ENCODE measurements at regions not wholly inside any gene's neighbourhood (a gene's known extent, or its start where the extent isn't known, plus 50 kb on each side); places are given as distances from the start of the nearest gene placed in this dataset.

DNA sequence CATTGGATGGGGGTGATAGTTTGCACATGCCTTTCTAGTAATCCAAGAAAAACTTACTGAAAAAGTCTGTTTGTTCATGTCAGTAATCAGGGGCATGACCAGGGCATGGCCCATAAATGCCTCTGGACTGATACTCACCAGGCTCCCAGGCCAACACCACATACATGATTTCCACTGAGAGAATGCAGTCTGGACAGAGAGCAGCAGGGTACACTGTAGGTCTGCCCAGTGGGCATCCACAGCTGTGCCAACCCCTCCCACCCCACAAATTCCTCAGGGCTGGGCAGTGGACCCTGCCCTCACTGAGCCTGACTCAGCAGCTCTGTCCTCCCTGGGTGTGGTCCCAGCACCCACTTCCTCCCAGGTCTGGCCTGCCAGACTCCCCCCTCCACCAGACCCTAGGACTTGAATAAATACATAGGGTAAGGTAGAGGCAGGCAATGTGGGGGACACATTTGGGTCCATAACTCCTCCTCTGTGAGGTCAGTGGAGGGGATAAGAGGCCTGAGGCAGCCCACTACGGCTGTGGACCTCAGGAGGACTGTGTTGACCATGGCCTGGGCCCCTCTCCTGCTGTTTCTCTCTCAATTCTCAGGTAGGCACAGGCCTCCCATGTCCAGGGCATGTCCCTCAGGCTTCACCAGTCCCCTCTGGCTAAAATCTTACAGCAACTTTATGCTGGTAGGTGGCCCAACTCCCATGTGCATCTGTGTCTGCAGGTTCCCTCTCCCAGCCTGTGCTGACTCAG, 92.2 kb upstream of the TOP3B start:
- Mint-ChIP-seq H3K36me3 (no peaks in the 10 kb centered on the region), H3K27ac (no peak overlapping the region), H3K9me3 (no peaks in the 10 kb centered on the region), H3K4me3 (no peak overlapping the region), H3K4me1 (no peaks in the 10 kb centered on the region), H3K27me3 (peaks cover 19 to 36% of the 10 kb centered on the region in 2 donors)
- no peaks in the 10 kb centered on the region for H3K4me1 ChIP-seq (ENCODE audit: insufficient read depth, low read length)
- peaks cover 4% of the 10 kb centered on the region for H3K27me3 ChIP-seq (ENCODE audit: insufficient read depth, low read length, poor library complexity, severe bottlenecking)
- no peak overlapping the region for H3K4me3 ChIP-seq (ENCODE audit: low read length)
- no peak for DNase-seq
- H3K9me3 ChIP-seq (ENCODE audit: low read length): no peaks in the 10 kb centered on the region
- CTCF ChIA-PET: no interaction called here
- POLR2A ChIA-PET: no interaction called here
- H3K27ac ChIP-seq (ENCODE audit: low read depth, low read length): no peak overlapping the region
- no peaks in the 10 kb centered on the region for H3K36me3 ChIP-seq (ENCODE audit: insufficient read depth, low read length)

- Mint-ChIP-seq H3K4me3 (no peak overlapping the region), H3K9me3 (no peaks in the 10 kb centered on the region), H3K27me3 (peaks cover 19 to 36% of the 10 kb centered on the region in 2 donors), H3K27ac (no peak overlapping the region), H3K4me1 (no peaks in the 10 kb centered on the region), H3K36me3 (no peaks in the 10 kb centered on the region)
- DNase-seq: no peak
- H3K27me3 ChIP-seq (ENCODE audit: insufficient read depth, low read length, poor library complexity, severe bottlenecking): no peaks in the 10 kb centered on the region
- POLR2A ChIA-PET: no interaction called here
- no peak overlapping the region for H3K4me3 ChIP-seq (ENCODE audit: low read length)
- CTCF ChIA-PET: no interaction called here
- no peaks in the 10 kb centered on the region for H3K9me3 ChIP-seq (ENCODE audit: low read length)
- H3K4me1 ChIP-seq (ENCODE audit: insufficient read depth, low read length): no peaks in the 10 kb centered on the region
- H3K36me3 ChIP-seq (ENCODE audit: insufficient read depth, low read length): no peaks in the 10 kb centered on the region
- H3K27ac ChIP-seq (ENCODE audit: low read depth, low read length): no peak overlapping the region
Measured at GRCh38 chr22:22073769-22074561, 91.4 kb upstream of the TOP3B start.

DNA sequence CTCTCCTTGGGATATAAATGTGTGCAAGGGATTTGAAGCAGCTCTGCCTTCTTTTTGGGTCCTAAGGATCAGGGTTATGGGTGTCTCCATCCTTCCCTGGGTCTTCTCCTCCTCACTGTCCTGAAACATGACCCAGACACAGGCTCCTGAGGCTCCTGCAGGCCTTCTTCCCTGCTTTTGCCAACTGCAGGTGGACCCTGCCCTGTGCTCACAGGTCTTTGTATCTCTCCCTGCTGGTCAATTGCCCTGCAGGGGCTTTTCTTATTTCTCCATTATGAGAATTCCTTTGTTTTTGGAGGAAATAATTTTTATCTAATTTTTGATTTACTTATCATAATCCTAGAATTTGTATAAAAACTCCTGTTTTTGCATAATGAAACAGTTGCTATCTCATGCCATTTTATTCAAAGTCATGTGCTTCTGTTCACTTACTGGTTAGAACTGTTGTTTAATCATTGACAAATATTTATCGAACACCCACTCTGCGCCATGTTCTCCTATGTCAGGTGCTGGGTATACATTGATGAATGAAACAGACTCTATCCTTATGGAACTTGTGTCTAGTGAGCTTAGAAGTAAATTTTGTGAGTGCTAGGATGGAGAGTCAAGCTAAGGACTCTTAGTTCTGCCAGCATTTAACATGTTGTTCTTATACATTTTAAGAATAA, 89.7 kb upstream of the TOP3B start:
- POLR2A ChIA-PET: no interaction called here
- H3K4me1 Mint-ChIP-seq: no peaks in the 10 kb centered on the region
- CTCF ChIA-PET: no interaction called here

GRCh38 chr22:22071455-22071854, 88.9 kb upstream of the TOP3B start:
- no peak overlapping the region for H3K4me3 ChIP-seq (ENCODE audit: low read length)
- no peaks in the 10 kb centered on the region for H3K4me1 ChIP-seq (ENCODE audit: insufficient read depth, low read length)
- no peak overlapping the region for H3K27ac Mint-ChIP-seq
- no peaks in the 10 kb centered on the region for H3K36me3 ChIP-seq (ENCODE audit: insufficient read depth, low read length)
- no peaks in the 10 kb centered on the region for H3K27me3 ChIP-seq (ENCODE audit: insufficient read depth, low read length, poor library complexity, severe bottlenecking)
- no peaks in the 10 kb centered on the region for H3K36me3 Mint-ChIP-seq
- DNase-seq: no peak
- no peaks in the 10 kb centered on the region for H3K9me3 Mint-ChIP-seq
- no peaks in the 10 kb centered on the region for H3K9me3 ChIP-seq (ENCODE audit: low read length)
- H3K27ac ChIP-seq (ENCODE audit: low read depth, low read length): no peak overlapping the region
- CTCF ChIA-PET: no interaction called here
- H3K27me3 Mint-ChIP-seq: peaks cover 12 to 24% of the 10 kb centered on the region in 2 donors
- H3K4me1 Mint-ChIP-seq: no peaks in the 10 kb centered on the region
- POLR2A ChIA-PET: no interaction called here
- H3K4me3 Mint-ChIP-seq: no peak overlapping the region

More for the DNA sequence above, 89.7 kb upstream of the TOP3B start:
- H3K9me3 Mint-ChIP-seq: no peaks in the 10 kb centered on the region
- no peak overlapping the region for H3K27ac ChIP-seq (ENCODE audit: low read depth, low read length)
- H3K36me3 Mint-ChIP-seq: no peaks in the 10 kb centered on the region
- no peaks in the 10 kb centered on the region for H3K27me3 ChIP-seq (ENCODE audit: insufficient read depth, low read length, poor library complexity, severe bottlenecking)
- H3K4me3 Mint-ChIP-seq: no peak overlapping the region
- H3K4me1 ChIP-seq (ENCODE audit: insufficient read depth, low read length): no peaks in the 10 kb centered on the region
- H3K27me3 Mint-ChIP-seq: peaks cover 17 to 28% of the 10 kb centered on the region in 2 donors
- H3K27ac Mint-ChIP-seq: no peak overlapping the region
- no peak for DNase-seq
- no peaks in the 10 kb centered on the region for H3K36me3 ChIP-seq (ENCODE audit: insufficient read depth, low read length)
- H3K4me3 ChIP-seq (ENCODE audit: low read length): no peak overlapping the region
- H3K9me3 ChIP-seq (ENCODE audit: low read length): no peaks in the 10 kb centered on the region

DNA sequence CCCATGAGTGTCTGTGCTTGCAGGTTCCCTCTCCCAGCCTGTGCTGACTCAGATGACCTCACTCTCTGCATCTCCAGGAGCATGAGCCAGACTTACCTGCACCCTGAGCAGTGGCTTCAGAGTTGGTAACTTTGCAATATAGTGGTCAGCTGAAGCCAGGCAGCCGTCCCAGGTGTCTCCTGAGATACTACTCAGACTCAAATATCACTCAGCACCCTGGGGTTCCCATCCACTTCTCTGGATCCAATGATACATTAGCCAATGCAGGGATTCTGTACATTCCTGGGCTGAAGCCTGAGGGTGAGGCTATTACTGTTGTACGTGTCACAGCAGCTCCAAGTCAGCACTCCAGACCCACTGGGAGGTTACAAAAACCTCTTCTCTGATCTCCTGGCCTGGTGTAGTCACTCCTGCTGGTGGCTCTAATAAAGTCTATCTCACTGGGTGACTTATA, 87.8 kb upstream of the TOP3B start:
- no peaks in the 10 kb centered on the region for H3K27me3 ChIP-seq (ENCODE audit: insufficient read depth, low read length, poor library complexity, severe bottlenecking)
- no peaks in the 10 kb centered on the region for H3K9me3 ChIP-seq (ENCODE audit: low read length)
- H3K27ac ChIP-seq (ENCODE audit: low read depth, low read length): no peak overlapping the region
- DNase-seq: no peak
- POLR2A ChIA-PET: no interaction called here
- H3K4me1 ChIP-seq (ENCODE audit: insufficient read depth, low read length): no peaks in the 10 kb centered on the region
- no peaks in the 10 kb centered on the region for H3K36me3 ChIP-seq (ENCODE audit: insufficient read depth, low read length)
- Mint-ChIP-seq H3K27me3 (peaks cover 9 to 19% of the 10 kb centered on the region in 2 donors), H3K27ac (no peak overlapping the region), H3K36me3 (no peaks in the 10 kb centered on the region), H3K9me3 (no peaks in the 10 kb centered on the region), H3K4me1 (no peaks in the 10 kb centered on the region), H3K4me3 (no peak overlapping the region)
- no peak overlapping the region for H3K4me3 ChIP-seq (ENCODE audit: low read length)
- CTCF ChIA-PET: no interaction called here

DNA sequence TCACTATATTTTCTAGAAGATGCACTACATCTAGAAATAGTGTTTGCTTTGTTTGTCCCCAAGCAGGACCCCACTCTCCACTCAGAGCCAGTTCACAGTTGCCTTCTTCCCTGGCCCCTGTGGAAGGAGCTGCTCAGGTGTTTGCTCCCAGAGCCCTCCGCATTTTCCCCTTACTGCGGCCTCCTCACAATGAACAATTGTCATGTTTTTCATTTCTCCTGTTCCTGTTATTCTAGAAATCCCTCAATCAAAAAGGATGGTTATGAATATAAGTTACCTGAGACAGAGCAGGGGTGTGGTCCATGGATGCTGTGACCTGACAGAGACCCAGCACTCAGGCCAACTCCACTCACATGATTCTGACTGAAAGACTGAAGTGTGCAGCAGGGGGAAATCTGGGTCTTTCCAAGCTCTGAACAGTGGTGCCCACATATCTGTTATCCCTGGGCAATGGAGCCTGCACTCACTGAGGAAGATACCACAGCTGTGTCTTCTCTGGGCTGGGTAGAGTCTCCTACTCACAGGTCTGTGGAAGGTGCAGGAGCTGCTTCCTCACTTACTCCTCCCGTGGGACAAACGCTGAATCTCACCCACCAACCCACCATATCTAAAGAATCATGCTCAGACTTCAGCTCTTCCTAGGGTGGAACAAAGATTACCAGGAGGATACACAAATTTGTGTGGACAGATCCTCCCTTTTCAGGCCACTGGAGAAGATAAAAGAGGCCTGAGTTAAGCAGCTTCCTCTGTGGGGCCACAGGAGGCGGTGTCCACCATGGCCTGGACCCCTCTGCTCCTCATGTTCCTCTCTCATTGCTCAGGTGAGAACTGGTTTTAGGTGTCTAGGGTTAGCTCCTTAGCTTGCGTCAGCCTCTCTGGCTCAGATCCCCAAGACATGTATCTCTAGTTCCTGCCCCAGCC, 87.1 kb upstream of the TOP3B start:
- Mint-ChIP-seq H3K4me3 (no peak overlapping the region), H3K4me1 (no peaks in the 10 kb centered on the region), H3K27ac (no peak overlapping the region), H3K36me3 (no peaks in the 10 kb centered on the region), H3K9me3 (no peaks in the 10 kb centered on the region), H3K27me3 (peaks cover 4 to 19% of the 10 kb centered on the region in 2 donors)
- no peaks in the 10 kb centered on the region for H3K4me1 ChIP-seq (ENCODE audit: insufficient read depth, low read length)
- no peaks in the 10 kb centered on the region for H3K27me3 ChIP-seq (ENCODE audit: insufficient read depth, low read length, poor library complexity, severe bottlenecking)
- H3K9me3 ChIP-seq (ENCODE audit: low read length): no peaks in the 10 kb centered on the region
- H3K36me3 ChIP-seq (ENCODE audit: insufficient read depth, low read length): no peaks in the 10 kb centered on the region
- CTCF ChIA-PET: no interaction called here
- DNase-seq: no peak
- H3K27ac ChIP-seq (ENCODE audit: low read depth, low read length): no peak overlapping the region
- H3K4me3 ChIP-seq (ENCODE audit: low read length): no peak overlapping the region
- POLR2A ChIA-PET: no interaction called here

DNA sequence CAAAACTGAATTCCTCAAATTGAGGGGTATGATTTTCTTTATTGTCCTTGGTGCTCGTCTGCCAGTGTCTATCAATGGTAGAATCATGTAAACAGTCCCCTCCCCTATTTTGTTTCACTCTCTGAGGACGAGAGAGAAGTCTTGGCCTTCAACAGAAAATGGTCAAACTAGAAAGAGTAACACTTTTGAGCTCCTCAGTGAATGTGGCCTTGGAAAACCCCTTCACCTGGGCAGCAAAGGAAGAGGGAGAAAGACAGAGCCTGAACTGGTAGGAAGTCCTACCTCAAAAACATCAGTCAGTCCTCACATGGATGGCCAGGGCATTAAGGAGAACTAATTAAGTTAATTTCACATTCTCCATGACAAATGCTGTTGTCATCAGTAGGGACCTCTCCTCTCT, 86.1 kb upstream of the TOP3B start:
- no peaks in the 10 kb centered on the region for H3K27me3 ChIP-seq (ENCODE audit: insufficient read depth, low read length, poor library complexity, severe bottlenecking)
- H3K9me3 ChIP-seq (ENCODE audit: low read length): no peaks in the 10 kb centered on the region
- H3K27ac ChIP-seq (ENCODE audit: low read depth, low read length): no peak overlapping the region
- H3K36me3 ChIP-seq (ENCODE audit: insufficient read depth, low read length): no peaks in the 10 kb centered on the region
- Mint-ChIP-seq H3K36me3 (no peaks in the 10 kb centered on the region), H3K4me3 (no peak overlapping the region), H3K9me3 (no peaks in the 10 kb centered on the region), H3K27ac (no peak overlapping the region), H3K4me1 (no peaks in the 10 kb centered on the region), H3K27me3 (peaks cover 0 to 15% of the 10 kb centered on the region in 2 donors)
- no peak for DNase-seq
- H3K4me1 ChIP-seq (ENCODE audit: insufficient read depth, low read length): no peaks in the 10 kb centered on the region
- CTCF ChIA-PET: no interaction called here
- POLR2A ChIA-PET: no interaction called here
- no peak overlapping the region for H3K4me3 ChIP-seq (ENCODE audit: low read length)
